MM.1S (cell line): ENCODE measurements at regions not wholly inside any gene's neighbourhood (a gene's known extent, or its start where the extent isn't known, plus 50 kb on each side); places are given as distances from the start of the nearest gene placed in this dataset.

Experiments
- CTCF ChIP-seq: fragments of 300-600 bp; sonication (generic); IDR thresholded peaks from 2 replicates; pipeline ENCODE4 v1.5.1; 2016; ENCODE audit warnings: antibody characterized with exemption, low read length, mixed read lengths
- EZH2 ChIP-seq: fragments of 300-600 bp; sonication (generic); optimal IDR thresholded peaks from 2 replicates; pipeline ENCODE3; 2017; ENCODE audit warnings: low read depth, mild to moderate bottlenecking, antibody characterized with exemption, low read length, mixed read lengths

- TF ChIP-seq CTCF (no peak), EZH2 (no peak)
Measured at GRCh38 chr20:58017970-58018530, 210.4 kb downstream of the ANKRD60 start.
